HepG2 (cell line): ENCODE measurements at regions not wholly inside any gene's neighbourhood (a gene's known extent, or its start where the extent isn't known, plus 50 kb on each side); places are given as distances from the start of the nearest gene placed in this dataset.

Source experiments
- ATAC-seq: fragments of 200-7000 bp; cut with Tn5 transposase; 3 replicates; pipeline ENCODE4 v1.9.1; 2020; ENCODE audit warnings: mild to moderate bottlenecking, moderate library complexity
- BruUV-seq: library from RNA; stranded (reverse); fragments of 400-500 nt; replicated peaks from 2 replicates; lab custom pipeline; 2021; lab: Mats Ljungman, UMichigan
- CTCF ChIA-PET: fragments of 300-600 bp; formaldehyde crosslinking; extraction: SDS; loops from one replicate; lab custom pipeline; 2021; ENCODE audit warnings: low total read pairs, inconsistent platforms, low intra/inter-chr PET ratio; lab: Yijun Ruan, JAX
- POLR2A ChIA-PET: fragments of 350-600 bp; sonication (Branson Sonifier 250); formaldehyde crosslinking; loops from one replicate; lab custom pipeline; 2020; ENCODE audit warnings: antibody characterized with exemption, inconsistent platforms; lab: Yijun Ruan, JAX
- DNase-seq: peaks from one replicate; pipeline ENCODE4 v3.0.0-alpha.2; 2015; ENCODE audit warnings: low spot score
- FAIRE-seq: peaks from 3 replicates; lab custom pipeline; 2011; peaks lifted over from hg19 to GRCh38; lab: Jason Lieb, UNC
- H2AFZ ChIP-seq: one replicate; pipeline ENCODE4 v1.6.1; 2011; ENCODE audit warnings: low read length, inconsistent platforms
- H3K27ac ChIP-seq: fragments of 300-600 bp; 3 replicates; pipeline ENCODE4 v1.8.0; 2011; ENCODE audit warnings: mixed run types, mild to moderate bottlenecking, mixed read lengths, low read length, inconsistent platforms; ENCODE audit not compliant: insufficient read depth; ENCODE audit errors: extremely low read length
- H3K27me3 ChIP-seq, 2 experiments: fragments of 200-600 bp in 1 of 2; 2 replicates in 1 of 2; 3 replicates in 1 of 2; pipeline versions ENCODE4 v1.6.0 to v1.8.0; 2011; ENCODE audit warnings: low read length in 2 of 2, mild to moderate bottlenecking in 2 of 2, moderate library complexity in 2 of 2, inconsistent platforms in 1 of 2; ENCODE audit not compliant: insufficient read depth in 2 of 2, control insufficient read depth in 1 of 2
- H3K36me3 ChIP-seq, 2 experiments: fragments of 200-600 bp in 1 of 2; replicated peaks in 1 of 2; 2 replicates in 1 of 2; 3 replicates in 1 of 2; pipeline versions ENCODE4 v1.5.1 to v1.8.0; 2011; ENCODE audit warnings: low read length in 2 of 2, inconsistent platforms in 1 of 2; ENCODE audit not compliant: insufficient read depth in 2 of 2, control insufficient read depth in 1 of 2
- H3K4me1 ChIP-seq: 2 replicates; pipeline ENCODE4 v1.5.1; 2012; ENCODE audit warnings: low read length, inconsistent platforms; ENCODE audit not compliant: insufficient read depth
- H3K4me2 ChIP-seq: 2 replicates; pipeline ENCODE4 v1.6.0; 2011; ENCODE audit warnings: low read depth, low read length, inconsistent platforms
- H3K4me3 ChIP-seq, 3 experiments: fragments of 200-600 bp in 1 of 3; sonication (generic), shearing (Covaris generic) in 1 of 3; replicated peaks in 1 of 3; 2 replicates each; pipeline ENCODE4 v1.5.1; 2011 to 2016; ENCODE audit warnings: low read length in 3 of 3, inconsistent platforms in 2 of 3, low read depth in 2 of 3, mild to moderate bottlenecking in 2 of 3, control low read depth in 1 of 3, mixed read lengths in 1 of 3; ENCODE audit not compliant: insufficient read depth in 1 of 3
- H3K79me2 ChIP-seq: one replicate; pipeline ENCODE4 v1.6.1; 2011; ENCODE audit warnings: low read length, inconsistent platforms; ENCODE audit not compliant: insufficient read depth
- H3K9ac ChIP-seq: 2 replicates; pipeline ENCODE4 v1.6.0; 2011; ENCODE audit warnings: mild to moderate bottlenecking, low read depth, low read length, inconsistent platforms; ENCODE audit not compliant: insufficient read depth
- H3K9me3 ChIP-seq: 2 replicates; pipeline ENCODE4 v1.5.1; 2012; ENCODE audit warnings: mild to moderate bottlenecking, low read length
- H4K20me1 ChIP-seq: 2 replicates; pipeline ENCODE4 v1.6.0; 2011; ENCODE audit warnings: inconsistent platforms, mild to moderate bottlenecking, low read length, moderate library complexity; ENCODE audit not compliant: insufficient read depth
- ARNT2 ChIP-seq: sonication (generic); formaldehyde crosslinking; IDR thresholded peaks from 2 replicates; pipeline ENCODE4 v1.8.0; 2022; ENCODE audit warnings: mild to moderate bottlenecking, low read depth, missing genetic modification reagents, moderate library complexity
- CHCHD3 ChIP-seq: sonication (generic); formaldehyde crosslinking; IDR thresholded peaks from 2 replicates; pipeline ENCODE4 v1.8.0; 2022; ENCODE audit warnings: mild to moderate bottlenecking, missing genetic modification reagents, moderate library complexity
- DR1 ChIP-seq: sonication (generic); formaldehyde crosslinking; IDR thresholded peaks from 2 replicates; pipeline ENCODE4 v1.8.0; 2021; ENCODE audit warnings: mild to moderate bottlenecking, missing genetic modification reagents, inconsistent platforms
- GATA4 ChIP-seq: sonication (generic); IDR thresholded peaks from 2 replicates; pipeline ENCODE4 v1.6.1; 2016; ENCODE audit warnings: antibody characterized with exemption, low read depth, borderline replicate concordance
- ISL2 ChIP-seq: sonication (generic); formaldehyde crosslinking; IDR thresholded peaks from 2 replicates; pipeline ENCODE4 v1.5.0; 2020; ENCODE audit warnings: missing genetic modification reagents
- NAIF1 ChIP-seq: sonication (generic); formaldehyde crosslinking; IDR thresholded peaks from 2 replicates; pipeline ENCODE4 v1.5.0; 2020; ENCODE audit warnings: mild to moderate bottlenecking, missing genetic modification reagents, borderline replicate concordance
- PHF20 ChIP-seq: sonication (generic); formaldehyde crosslinking; IDR thresholded peaks from 2 replicates; pipeline ENCODE4 v1.5.0; 2020; ENCODE audit warnings: mild to moderate bottlenecking, missing genetic modification reagents
- SNAI1 ChIP-seq: sonication (generic); formaldehyde crosslinking; IDR thresholded peaks from 2 replicates; pipeline ENCODE4 v1.5.0; 2020; ENCODE audit warnings: mild to moderate bottlenecking, missing genetic modification reagents, borderline replicate concordance
- TARDBP ChIP-seq: sonication (generic); formaldehyde crosslinking; IDR thresholded peaks from 2 replicates; pipeline ENCODE4 v1.8.0; 2022; ENCODE audit warnings: mild to moderate bottlenecking, missing genetic modification reagents
- ZNF160 ChIP-seq: sonication (generic); formaldehyde crosslinking; IDR thresholded peaks from 2 replicates; pipeline ENCODE4 v1.8.0; 2022; ENCODE audit warnings: mild to moderate bottlenecking, inconsistent platforms, missing genetic modification reagents
- ZNF17 ChIP-seq: sonication (generic); formaldehyde crosslinking; IDR thresholded peaks from 2 replicates; pipeline ENCODE4 v1.5.0; 2020; ENCODE audit warnings: mild to moderate bottlenecking, missing genetic modification reagents
- ZNF331 ChIP-seq: sonication (generic); formaldehyde crosslinking; IDR thresholded peaks from 2 replicates; pipeline ENCODE4 v1.4.0; 2020; ENCODE audit warnings: missing genetic modification reagents
- ZNF335 ChIP-seq: sonication (generic); formaldehyde crosslinking; IDR thresholded peaks from 2 replicates; pipeline ENCODE4 v1.4.0; 2020; ENCODE audit warnings: missing genetic modification reagents
- ZNF451 ChIP-seq: sonication (generic); formaldehyde crosslinking; IDR thresholded peaks from 2 replicates; pipeline ENCODE4 v1.5.0; 2020; ENCODE audit warnings: mild to moderate bottlenecking, missing genetic modification reagents
- ZNF576 ChIP-seq: sonication (generic); formaldehyde crosslinking; IDR thresholded peaks from 2 replicates; pipeline ENCODE4 v1.4.0; 2020; ENCODE audit warnings: mild to moderate bottlenecking, missing genetic modification reagents
- WGBS: methylation state at CpG from one replicate; pipeline ENCODE4 v1.1.6; 2017; ENCODE audit warnings: low lambda C conversion rate; 5-methylcytosine and 5-hydroxymethylcytosine counted together
- in situ Hi-C: cut with HindIII; loops from 2 replicates; pipeline ENCODE4 v1.10.0; 2017; ENCODE audit warnings: low pct_unique_long_range_greater_than_20kb; ENCODE audit not compliant: extremely low pct_ligation_motif_present
- intact Hi-C: fragments of 100-400 bp; cut with micrococcal nuclease; formaldehyde crosslinking; loops from one replicate; pipeline ENCODE4 v1.10.0; 2022; ENCODE audit not compliant: unreplicated experiment
- TF ChIP-seq, protein P1 (sequence below): fragments of 450-650 bp; IDR thresholded peaks from 2 replicates; pipeline ENCODE4 v1.6.1; 2016

GRCh38 chr6:98323605-98324004 lies 510.8 kb upstream of the POU3F2 start:
- intact Hi-C loops, result no loop called here
- no peak for TF ChIP-seq ZNF17 (CRISPR knock-in tag)
- TF ChIP-seq ZNF160 (CRISPR knock-in tag), result no peak
- no peak for TF ChIP-seq PHF20 (CRISPR knock-in tag)
- TF ChIP-seq ISL2 (CRISPR knock-in tag), result no peak
- TF ChIP-seq GATA4, result no peak
- TF ChIP-seq, protein P1, sequence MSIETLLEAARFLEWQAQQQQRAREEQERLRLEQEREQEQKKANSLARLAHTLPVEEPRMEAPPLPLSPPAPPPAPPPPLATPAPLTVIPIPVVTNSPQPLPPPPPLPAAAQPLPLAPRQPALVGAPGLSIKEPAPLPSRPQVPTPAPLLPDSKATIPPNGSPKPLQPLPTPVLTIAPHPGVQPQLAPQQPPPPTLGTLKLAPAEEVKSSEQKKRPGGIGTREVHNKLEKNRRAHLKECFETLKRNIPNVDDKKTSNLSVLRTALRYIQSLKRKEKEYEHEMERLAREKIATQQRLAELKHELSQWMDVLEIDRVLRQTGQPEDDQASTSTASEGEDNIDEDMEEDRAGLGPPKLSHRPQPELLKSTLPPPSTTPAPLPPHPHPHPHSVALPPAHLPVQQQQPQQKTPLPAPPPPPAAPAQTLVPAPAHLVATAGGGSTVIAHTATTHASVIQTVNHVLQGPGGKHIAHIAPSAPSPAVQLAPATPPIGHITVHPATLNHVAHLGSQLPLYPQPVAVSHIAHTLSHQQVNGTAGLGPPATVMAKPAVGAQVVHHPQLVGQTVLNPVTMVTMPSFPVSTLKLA, result no peak
- TF ChIP-seq ZNF331 (CRISPR knock-in tag), result no peak
- no peak for TF ChIP-seq ARNT2
- no peak for TF ChIP-seq CHCHD3 (CRISPR knock-in tag)
- TF ChIP-seq ZNF576, result no peak
- TF ChIP-seq ZNF451 (CRISPR knock-in tag), result no peak
- TF ChIP-seq SNAI1 (CRISPR knock-in tag), result no peak
- no peak for TF ChIP-seq ZNF335 (CRISPR knock-in tag)
- no peak for TF ChIP-seq TARDBP (CRISPR knock-in tag)
- no peak for TF ChIP-seq NAIF1 (CRISPR knock-in tag)
- TF ChIP-seq DR1 (CRISPR knock-in tag), result no peak
- Histone ChIP-seq H3K36me3 (no peaks in the 10 kb centered on the region), H3K4me2 (no peak overlapping the region), H2AFZ (no peak overlapping the region), H3K4me3 (no peak overlapping the region), H3K79me2 (no peaks in the 10 kb centered on the region), H4K20me1 (no peaks in the 10 kb centered on the region), H3K9ac (no peak overlapping the region), H3K4me1 (no peaks in the 10 kb centered on the region), H3K9me3 (no peaks in the 10 kb centered on the region), H3K27me3 (no peaks in the 10 kb centered on the region), H3K27ac (no peak overlapping the region)
- no peak for DNase-seq
- no peak for ATAC-seq
- POLR2A ChIA-PET, result no interaction called here
- FAIRE-seq, result no peak
- in situ Hi-C loops, result no loop called here
- CTCF ChIA-PET, result no interaction called here
- 2% methylated on average over 3 of the region's 3 CpGs for WGBS
- no TSS peak for BruUV-seq
